Muscle of leg (tissue), 3 donors: ENCODE measurements at regions not wholly inside any gene's neighbourhood (a gene's known extent, or its start where the extent isn't known, plus 50 kb on each side); places are given as distances from the start of the nearest gene placed in this dataset.
"Not testable (repeated sequence)": the region's sequence is repeated elsewhere in the genome, so short reads cannot be mapped to it uniquely, and the experiment has no call there.

Experiments used
- DNase-seq: peaks from one replicate; pipeline ENCODE4 v3.0.0; 2013
- H3K27ac ChIP-seq: one replicate; pipeline ENCODE4 v1.5.1; 2013; ENCODE audit warnings: mild to moderate bottlenecking, low read length, control low read depth
- H3K27me3 ChIP-seq: one replicate; pipeline ENCODE4 v1.6.1; 2013; ENCODE audit warnings: low read length; ENCODE audit not compliant: control insufficient read depth, insufficient read depth
- H3K36me3 ChIP-seq: one replicate; pipeline ENCODE4 v1.6.1; 2013; ENCODE audit warnings: low read length; ENCODE audit not compliant: control insufficient read depth, insufficient read depth
- H3K4me1 ChIP-seq: one replicate; pipeline ENCODE4 v1.6.1; 2013; ENCODE audit warnings: low read length; ENCODE audit not compliant: control insufficient read depth, insufficient read depth
- H3K4me3 ChIP-seq: one replicate; pipeline ENCODE4 v1.5.1; 2013; ENCODE audit warnings: low read length, control low read depth
- H3K9me3 ChIP-seq: replicated peaks from 2 replicates; pipeline ENCODE4 v1.6.1; 2013; ENCODE audit warnings: low read depth, low read length; ENCODE audit not compliant: control insufficient read depth
- WGBS: methylation state at CpG from one replicate; pipeline ENCODE4 v1.1.5; 2013; ENCODE audit warnings: missing lambda C conversion rate; ENCODE audit not compliant: insufficient coverage; 5-methylcytosine and 5-hydroxymethylcytosine counted together

DNA sequence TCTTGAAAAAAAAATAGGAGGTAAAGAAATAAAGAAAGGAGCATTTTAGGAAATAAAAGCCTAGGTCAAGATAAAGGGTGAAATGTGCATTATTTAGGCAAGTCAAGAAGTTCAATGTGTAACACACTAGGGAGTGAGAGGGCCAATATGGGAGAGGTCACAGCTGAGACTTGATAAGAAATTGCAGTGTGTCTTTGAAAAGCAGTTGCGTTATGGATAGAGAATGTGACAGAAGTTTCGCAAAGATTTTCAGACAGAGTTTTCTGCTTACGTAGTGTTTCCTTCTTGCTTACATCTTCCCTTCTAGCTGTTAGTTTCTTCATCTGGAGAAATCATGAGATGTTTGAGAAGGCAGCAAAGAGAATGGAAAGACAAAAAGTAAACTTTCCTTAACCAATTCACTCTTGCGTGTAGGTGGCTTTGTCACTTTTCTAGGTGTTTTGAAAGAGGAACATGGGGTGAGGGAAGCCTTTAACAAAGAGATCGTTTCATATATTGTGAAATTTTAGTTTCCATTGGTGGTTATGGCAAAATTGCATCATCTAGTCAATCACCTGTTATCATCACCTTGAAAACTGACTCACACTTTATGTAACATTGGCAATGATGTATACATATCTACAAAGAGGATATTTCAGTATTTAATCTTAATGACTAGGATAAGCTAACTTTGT, 975.5 kb downstream of the OLFM4 start:
- Histone ChIP-seq H3K36me3 (no peaks in the 10 kb centered on the region), H3K9me3 (no peaks in the 10 kb centered on the region), H3K4me1 (no peaks in the 10 kb centered on the region), H3K4me3 (no peak overlapping the region), H3K27ac (no peak overlapping the region), H3K27me3 (no peaks in the 10 kb centered on the region)
- no CpG with 5 or more reads among the region's 5 CpGs for WGBS
- DNase-seq, result no peak

DNA sequence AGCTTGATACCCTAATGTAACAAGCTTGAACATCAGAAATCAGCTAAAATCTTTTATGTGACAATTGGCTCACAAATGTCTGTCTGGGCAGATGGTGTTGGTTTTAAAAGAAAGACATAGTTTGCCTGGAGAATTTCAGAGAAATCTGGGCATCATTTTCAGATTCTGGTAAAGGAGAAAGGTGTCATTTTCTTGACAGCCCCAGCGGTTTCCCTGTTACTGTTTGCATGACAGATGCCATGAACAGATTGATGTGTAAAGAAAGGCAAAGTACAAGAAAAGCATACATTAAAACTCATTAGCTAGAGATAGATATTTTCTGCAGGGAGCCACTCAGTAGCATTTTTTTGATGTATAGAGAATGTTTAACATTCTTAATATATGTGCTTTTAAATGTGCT, 987.9 kb downstream of the OLFM4 start:
- Histone ChIP-seq H3K36me3 (no peaks in the 10 kb centered on the region), H3K4me1 (no peaks in the 10 kb centered on the region), H3K27me3 (no peaks in the 10 kb centered on the region), H3K4me3 (no peak overlapping the region), H3K27ac (no peak overlapping the region), H3K9me3 (no peaks in the 10 kb centered on the region)
- DNase-seq, result no peak
- WGBS, result no CpG with 5 or more reads among the region's 1 CpG

GRCh38 chr13:54018485-54018884, 989.9 kb downstream of the OLFM4 start:
- 70% methylated on average over 3 of the region's 3 CpGs for WGBS
- no peaks in the 10 kb centered on the region for H3K27me3 ChIP-seq
- H3K4me1 ChIP-seq, result no peaks in the 10 kb centered on the region
- H3K27ac ChIP-seq, result no peak overlapping the region
- no peak overlapping the region for H3K4me3 ChIP-seq
- peaks cover 9% of the 10 kb centered on the region for H3K9me3 ChIP-seq
- no peak for DNase-seq
- H3K36me3 ChIP-seq, result no peaks in the 10 kb centered on the region

DNA sequence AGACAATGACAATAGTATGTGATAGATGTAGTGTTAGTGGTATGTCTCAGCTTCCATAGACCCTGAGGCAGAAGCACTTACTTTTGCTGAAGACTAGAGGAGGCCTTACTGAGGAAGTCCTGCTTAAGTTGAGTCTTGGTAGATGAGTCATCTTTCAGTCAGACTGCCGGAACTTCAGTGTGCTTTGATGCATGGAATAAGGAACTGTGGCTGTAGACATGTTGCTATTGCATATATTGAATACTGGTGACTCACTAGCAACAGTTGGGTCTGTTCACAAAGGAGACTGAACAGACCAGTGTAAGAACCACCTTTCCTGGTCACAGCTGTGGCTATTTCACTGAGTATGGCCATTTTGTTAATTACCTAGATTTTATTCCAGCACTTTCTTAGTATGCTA, 1000.6 kb downstream of the OLFM4 start:
- Histone ChIP-seq H3K4me1 (no peaks in the 10 kb centered on the region), H3K27ac (no peak overlapping the region), H3K4me3 (no peak overlapping the region), H3K36me3 (no peaks in the 10 kb centered on the region), H3K27me3 (no peaks in the 10 kb centered on the region), H3K9me3 (peaks cover 7% of the 10 kb centered on the region)
- no peak for DNase-seq
- 60% methylated on average over 1 of the region's 1 CpG for WGBS

DNA sequence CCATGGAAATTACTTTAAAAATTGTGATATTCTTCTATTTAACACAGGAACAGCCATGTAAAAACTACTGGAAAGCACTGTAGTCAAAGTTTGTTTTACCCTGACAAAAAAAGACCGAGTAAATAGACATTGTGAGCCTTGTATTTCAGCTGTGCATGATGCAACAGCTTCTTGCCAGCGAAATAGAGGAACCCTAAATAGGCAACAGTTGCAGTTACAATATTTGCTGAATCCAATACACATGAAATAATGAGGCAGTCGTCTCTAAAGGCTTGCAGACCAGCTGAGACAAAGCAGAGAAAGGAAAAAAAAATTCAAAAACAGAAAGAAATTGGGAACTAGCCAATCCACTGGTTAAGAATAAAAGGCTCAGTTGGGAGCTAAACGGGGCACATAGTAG, 1001.1 kb downstream of the OLFM4 start:
- Histone ChIP-seq H3K27ac (no peak overlapping the region), H3K36me3 (no peaks in the 10 kb centered on the region), H3K27me3 (no peaks in the 10 kb centered on the region), H3K4me1 (no peaks in the 10 kb centered on the region), H3K9me3 (peaks cover 7% of the 10 kb centered on the region), H3K4me3 (no peak overlapping the region)
- WGBS, result no CpG with 5 or more reads among the region's 4 CpGs
- DNase-seq, result no peak

GRCh38 chr13:54033323-54033861, 1004.8 kb downstream of the OLFM4 start:
- Histone ChIP-seq H3K4me3 (no peak overlapping the region), H3K4me1 (no peaks in the 10 kb centered on the region), H3K36me3 (no peaks in the 10 kb centered on the region), H3K9me3 (no peaks in the 10 kb centered on the region), H3K27me3 (no peaks in the 10 kb centered on the region), H3K27ac (no peak overlapping the region)
- no peak for DNase-seq
- WGBS, result 94% methylated on average over 4 of the region's 6 CpGs

GRCh38 chr13:54034047-54034446, 1005.4 kb downstream of the OLFM4 start:
- Histone ChIP-seq H3K27ac (no peak overlapping the region), H3K27me3 (no peaks in the 10 kb centered on the region), H3K9me3 (no peaks in the 10 kb centered on the region), H3K4me3 (no peak overlapping the region), H3K36me3 (no peaks in the 10 kb centered on the region), H3K4me1 (no peaks in the 10 kb centered on the region)
- no CpG with 5 or more reads among the region's 2 CpGs for WGBS
- DNase-seq, result no peak

DNA sequence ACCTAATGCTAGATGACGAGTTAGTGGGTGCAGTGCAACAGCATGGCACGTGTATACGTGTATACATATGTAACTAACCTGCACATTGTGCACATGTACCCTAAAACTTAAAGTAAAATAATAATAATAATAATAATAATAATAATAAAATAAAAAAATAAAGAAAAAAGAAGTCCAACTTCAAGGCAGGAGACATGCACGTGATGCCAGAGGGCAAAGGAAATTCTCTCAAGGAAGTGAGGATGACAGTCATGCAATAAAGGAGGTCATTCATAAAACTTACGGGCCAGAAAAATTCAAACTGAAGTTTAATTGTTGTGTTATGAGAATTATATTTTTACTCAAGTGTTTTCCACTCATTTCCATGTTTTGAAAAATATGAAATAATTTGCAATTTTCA, 1028.8 kb downstream of the OLFM4 start:
- H3K4me3 ChIP-seq, H3K4me1 ChIP-seq, H3K9me3 ChIP-seq, H3K27ac ChIP-seq, H3K36me3 ChIP-seq, DNase-seq, H3K27me3 ChIP-seq: not testable (repeated sequence)
- no CpG with 5 or more reads among the region's 5 CpGs for WGBS

GRCh38 chr13:54069958-54070357, 1041.3 kb downstream of the OLFM4 start:
- 96% methylated on average over 7 of the region's 8 CpGs for WGBS
- H3K27me3 ChIP-seq, H3K4me1 ChIP-seq, DNase-seq, H3K9me3 ChIP-seq, H3K27ac ChIP-seq, H3K36me3 ChIP-seq, H3K4me3 ChIP-seq: not testable (repeated sequence)

GRCh38 chr13:54077569-54077968, 1049.0 kb downstream of the OLFM4 start:
- H3K9me3 ChIP-seq, result peaks cover 6% of the 10 kb centered on the region

More at GRCh38 chr13:54077569-54077968, 1049.0 kb downstream of the OLFM4 start:
- no peaks in the 10 kb centered on the region for H3K27me3 ChIP-seq
- no peak overlapping the region for H3K4me3 ChIP-seq
- H3K4me1 ChIP-seq, result no peaks in the 10 kb centered on the region
- H3K27ac ChIP-seq, result no peak overlapping the region
- DNase-seq, result no peak
- H3K36me3 ChIP-seq, result no peaks in the 10 kb centered on the region
